Adrenal gland (tissue), 9 donors: ENCODE measurements at regions not wholly inside any gene's neighbourhood (a gene's known extent, or its start where the extent isn't known, plus 50 kb on each side); places are given as distances from the start of the nearest gene placed in this dataset.

Experiments used
- DNase-seq, 7 donors: peaks; one replicate each; pipeline ENCODE4 v3.0.0-alpha.2; 2019 to 2020
- H3K27ac ChIP-seq, 5 donors: fragments of 200-600 bp; sonication (generic) in 4 of 5; 1 replicate in 3 of 5; 2 replicates in 2 of 5; pipeline versions ENCODE4 v1.5.1 to v1.8.0; 2016 to 2020; ENCODE audit warnings: mild to moderate bottlenecking in 1 of 5
- H3K27me3 ChIP-seq: fragments of 200-600 bp; 2 replicates; pipeline ENCODE4 v1.8.0; 2021
- H3K36me3 ChIP-seq, 2 donors: fragments of 200-600 bp; replicated peaks in 1 of 2; 1 replicate in 1 of 2; 2 replicates in 1 of 2; pipeline versions ENCODE4 v1.5.1 to v1.8.0; 2018 to 2022
- H3K4me1 ChIP-seq, 2 donors: fragments of 200-600 bp; replicated peaks in 1 of 2; 1 replicate in 1 of 2; 2 replicates in 1 of 2; pipeline versions ENCODE4 v1.5.1 to v1.8.0; 2018 to 2021
- H3K4me3 ChIP-seq, 4 donors: fragments of 200-600 bp; sonication (generic) in 3 of 4; one replicate each; pipeline ENCODE4 v1.5.1; 2016 to 2018
- H3K9me3 ChIP-seq, 3 donors: fragments of 200-600 bp; sonication (generic) in 1 of 3; replicated peaks in 1 of 3; 1 replicate in 2 of 3; 2 replicates in 1 of 3; pipeline versions ENCODE4 v1.5.1 to v1.8.0; 2016 to 2021
- POLR2A ChIP-seq, 2 donors: fragments of 450-650 bp; IDR thresholded peaks; one replicate each; pipeline ENCODE4 v1.6.1; 2017; ENCODE audit warnings: antibody characterized with exemption in 2 of 2, mild to moderate bottlenecking in 2 of 2, moderate library complexity in 1 of 2
- WGBS, 4 donors: extraction: QIAGEN DNeasy Blood & Tissue Kit in 2 of 4; methylation state at CpG; one replicate each; pipeline versions ENCODE4 v1.1.5 to v1.1.7; 2013 to 2017; 5-methylcytosine and 5-hydroxymethylcytosine counted together
- intact Hi-C, 2 donors: fragments of 100-400 bp; cut with DNase I; formaldehyde crosslinking; loops; one replicate each; pipeline versions ENCODE4 v1.14.1 to v1.15.0; 2022 to 2023
- TF ChIP-seq, protein P1 (sequence below), 6 experiments: fragments of 450-650 bp in 4 of 6; fragments of 200-600 bp in 2 of 6; sonication (generic) in 1 of 6; IDR thresholded peaks; 1 replicate in 5 of 6; 2 replicates in 1 of 6; pipeline versions ENCODE4 v1.5.1 to v1.8.0; 2016 to 2021; ENCODE audit warnings: antibody characterized with exemption in 6 of 6, mild to moderate bottlenecking in 2 of 6, moderate library complexity in 1 of 6
- donor health status: healthy with polysubstance abuse.
- donor health status: Bipolar disorder and iron deficiency.
- donor health status: DM: yes; HTN: yes; CAD: no.
- donor health status: DM: no; HTN: no; CAD: no.
- donor health status: DM: no; HTN: no; CAD: no.

DNA sequence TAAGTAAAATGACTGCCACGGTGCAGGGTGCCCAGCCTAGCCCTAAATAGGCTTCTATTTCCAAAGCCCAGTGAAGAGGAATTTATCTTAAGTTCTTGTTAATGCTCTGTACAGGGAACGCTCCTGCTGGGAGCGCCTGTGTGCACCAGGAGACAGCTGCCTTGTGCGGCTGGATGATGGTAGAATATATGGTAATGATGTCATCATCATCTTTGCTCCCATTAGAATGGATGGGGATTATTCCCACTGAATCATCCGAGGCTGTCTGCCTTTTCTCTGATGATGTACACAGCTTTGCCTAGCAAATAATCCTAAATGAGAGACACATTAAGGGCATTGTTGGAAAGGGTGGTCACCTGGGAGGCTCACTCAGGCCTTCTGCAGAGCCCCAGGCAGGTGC, 928.1 kb downstream of the CCSER2 start:
- H3K27me3 ChIP-seq, result no peaks in the 10 kb centered on the region
- TF ChIP-seq, protein P1, sequence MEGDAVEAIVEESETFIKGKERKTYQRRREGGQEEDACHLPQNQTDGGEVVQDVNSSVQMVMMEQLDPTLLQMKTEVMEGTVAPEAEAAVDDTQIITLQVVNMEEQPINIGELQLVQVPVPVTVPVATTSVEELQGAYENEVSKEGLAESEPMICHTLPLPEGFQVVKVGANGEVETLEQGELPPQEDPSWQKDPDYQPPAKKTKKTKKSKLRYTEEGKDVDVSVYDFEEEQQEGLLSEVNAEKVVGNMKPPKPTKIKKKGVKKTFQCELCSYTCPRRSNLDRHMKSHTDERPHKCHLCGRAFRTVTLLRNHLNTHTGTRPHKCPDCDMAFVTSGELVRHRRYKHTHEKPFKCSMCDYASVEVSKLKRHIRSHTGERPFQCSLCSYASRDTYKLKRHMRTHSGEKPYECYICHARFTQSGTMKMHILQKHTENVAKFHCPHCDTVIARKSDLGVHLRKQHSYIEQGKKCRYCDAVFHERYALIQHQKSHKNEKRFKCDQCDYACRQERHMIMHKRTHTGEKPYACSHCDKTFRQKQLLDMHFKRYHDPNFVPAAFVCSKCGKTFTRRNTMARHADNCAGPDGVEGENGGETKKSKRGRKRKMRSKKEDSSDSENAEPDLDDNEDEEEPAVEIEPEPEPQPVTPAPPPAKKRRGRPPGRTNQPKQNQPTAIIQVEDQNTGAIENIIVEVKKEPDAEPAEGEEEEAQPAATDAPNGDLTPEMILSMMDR (IDR thresholded peaks at IDR 0.05), result no peak
- no peak for TF ChIP-seq POLR2A (IDR thresholded peaks at IDR 0.05)
- H3K27ac ChIP-seq, result no peak overlapping the region
- WGBS, 4 donors, result 84 to 90% (median 84%) methylated on average over 5 of the region's 5 CpGs
- intact Hi-C loops, result no loop called here
- no peaks in the 10 kb centered on the region for H3K4me1 ChIP-seq
- no peaks in the 10 kb centered on the region for H3K9me3 ChIP-seq
- no peak overlapping the region for H3K4me3 ChIP-seq
- no peak for DNase-seq
- no peaks in the 10 kb centered on the region for H3K36me3 ChIP-seq

DNA sequence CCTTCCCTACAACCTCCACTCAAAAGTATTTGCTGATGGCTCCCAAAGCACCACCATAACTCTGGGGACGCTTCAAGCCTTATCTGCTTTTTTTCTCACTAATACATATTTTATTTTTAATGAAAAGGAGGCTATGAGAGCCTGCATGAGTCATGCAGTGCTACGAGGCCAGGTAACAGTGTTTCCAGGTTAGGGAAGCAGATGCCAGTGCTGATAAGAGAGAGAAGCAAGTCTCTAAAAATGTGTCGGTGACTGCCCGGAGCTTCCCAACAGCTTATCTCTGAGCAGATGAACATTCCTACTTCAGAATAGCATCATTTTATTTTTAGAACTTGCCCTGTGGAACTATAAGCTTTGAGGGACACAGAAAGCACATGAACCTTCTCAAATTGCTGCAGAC, 931.5 kb downstream of the CCSER2 start:
- Histone ChIP-seq H3K27me3 (no peaks in the 10 kb centered on the region), H3K27ac (no peak overlapping the region), H3K9me3 (no peaks in the 10 kb centered on the region), H3K4me3 (no peak overlapping the region), H3K36me3 (no peaks in the 10 kb centered on the region), H3K4me1 (no peaks in the 10 kb centered on the region)
- no peak for DNase-seq
- intact Hi-C loops, result no loop called here
- 19 to 41% (median 36%) methylated on average over 4 of the region's 4 CpGs for WGBS, 4 donors
- no peak for TF ChIP-seq POLR2A (IDR thresholded peaks at IDR 0.05)
- TF ChIP-seq, protein P1 (IDR thresholded peaks at IDR 0.05), result no peak

DNA sequence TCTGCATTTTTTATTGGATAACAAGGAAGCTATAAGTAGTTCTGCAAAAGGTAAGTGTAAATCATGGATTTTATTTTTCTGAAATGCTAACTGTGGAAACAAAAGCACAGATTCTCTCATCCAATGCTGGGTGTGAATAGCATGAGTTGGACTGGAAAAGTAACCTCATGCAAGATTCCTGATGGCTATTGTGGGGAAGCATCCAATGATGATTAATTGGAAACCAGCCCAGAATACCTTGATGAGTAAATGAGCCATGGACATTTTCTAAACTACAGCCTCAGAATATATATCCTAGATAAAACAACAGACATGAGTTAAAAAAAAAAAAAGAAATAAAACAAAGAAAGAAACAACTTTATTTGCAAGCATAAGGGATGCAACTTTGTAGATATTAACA, 934.6 kb downstream of the CCSER2 start:
- TF ChIP-seq, protein P1 (IDR thresholded peaks at IDR 0.05), result no peak
- no peak for TF ChIP-seq POLR2A (IDR thresholded peaks at IDR 0.05)
- no peaks in the 10 kb centered on the region for H3K4me1 ChIP-seq
- H3K27ac ChIP-seq, result no peak overlapping the region
- DNase-seq, result no peak
- intact Hi-C loops, result no loop called here
- no peaks in the 10 kb centered on the region for H3K36me3 ChIP-seq
- H3K9me3 ChIP-seq, result no peaks in the 10 kb centered on the region
- no peaks in the 10 kb centered on the region for H3K27me3 ChIP-seq
- no peak overlapping the region for H3K4me3 ChIP-seq

DNA sequence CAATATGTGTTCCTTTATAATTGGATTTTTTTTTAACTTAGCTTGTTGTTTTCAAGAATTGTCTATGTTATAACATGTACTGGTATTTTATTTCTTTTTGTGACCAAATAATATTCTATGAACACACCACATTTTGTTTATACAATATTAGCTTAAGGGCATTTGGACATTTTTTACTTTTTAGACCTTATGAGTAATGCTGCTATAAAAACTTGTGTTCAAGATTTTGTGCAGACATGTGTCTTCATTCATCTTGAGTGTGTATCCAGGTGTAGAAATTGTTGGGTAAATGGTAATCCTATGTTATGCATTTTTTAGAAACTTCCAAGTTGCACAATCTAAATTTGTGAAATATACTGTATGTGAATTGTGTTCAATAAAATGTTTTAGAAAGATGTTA, 936.7 kb downstream of the CCSER2 start:
- Histone ChIP-seq H3K27ac (no peak overlapping the region), H3K36me3 (no peaks in the 10 kb centered on the region), H3K4me1 (no peaks in the 10 kb centered on the region), H3K9me3 (no peaks in the 10 kb centered on the region), H3K4me3 (no peak overlapping the region), H3K27me3 (no peaks in the 10 kb centered on the region)
- TF ChIP-seq POLR2A (IDR thresholded peaks at IDR 0.05), result no peak
- TF ChIP-seq, protein P1 (IDR thresholded peaks at IDR 0.05), result no peak
- no peak for DNase-seq
- intact Hi-C loops, result no loop called here
